ENCODE measurements at regions not wholly inside any gene's neighbourhood (a gene's known extent, or its start where the extent isn't known, plus 50 kb on each side); places are given as distances from the start of the nearest gene placed in this dataset.

GRCh38 chr9:26375448-26375847 is 517.2 kb downstream of the CAAP1 start:
- H3K4me1 ChIP-seq (ENCODE audit: control insufficient read depth, insufficient read depth, low read length) = no peaks in the 10 kb centered on the region
- H3K9me3 ChIP-seq (ENCODE audit: control insufficient read depth, insufficient read depth, low read depth, low read length) = no peaks in the 10 kb centered on the region
- no peak for TF ChIP-seq AEBP2 (tag by site-specific recombination; IDR thresholded peaks at IDR 0.05; ENCODE audit: borderline replicate concordance)
- TF ChIP-seq ZNF623 (tag by site-specific recombination; IDR thresholded peaks at IDR 0.05) = no peak
- TF ChIP-seq ZNF19 (tag by site-specific recombination; IDR thresholded peaks at IDR 0.05; ENCODE audit: low read depth) = no peak
- TF ChIP-seq HOXA7 (CRISPR knock-in tag; IDR thresholded peaks at IDR 0.05; ENCODE audit: borderline replicate concordance) = no peak
- no peak for TF ChIP-seq HIC1 (tag by site-specific recombination; IDR thresholded peaks at IDR 0.05)
- TF ChIP-seq ZNF292 (tag by site-specific recombination; IDR thresholded peaks at IDR 0.05; ENCODE audit: borderline replicate concordance, low read depth) = no peak
- TF ChIP-seq ZNF175 (tag by site-specific recombination; IDR thresholded peaks at IDR 0.05) = no peak
- no peak for TF ChIP-seq ZFHX2 (tag by site-specific recombination; conservative IDR thresholded peaks at IDR 0.05)
- TF ChIP-seq ZNF521 (tag by site-specific recombination; IDR thresholded peaks at IDR 0.05) = no peak
- TF ChIP-seq ZNF510 (tag by site-specific recombination; IDR thresholded peaks at IDR 0.05; ENCODE audit: insufficient replicate concordance) = no peak
- TF ChIP-seq ZNF768 (tag by site-specific recombination; IDR thresholded peaks at IDR 0.05) = no peak
- no peak for TF ChIP-seq ZNF184 (tag by site-specific recombination; IDR thresholded peaks at IDR 0.05)
- no peak for TF ChIP-seq ZNF37A (tag by site-specific recombination; IDR thresholded peaks at IDR 0.05)
- no peak for TF ChIP-seq ZNF654 (tag by site-specific recombination; IDR thresholded peaks at IDR 0.05; ENCODE audit: low read depth)
- no peak for TF ChIP-seq YY1 (tag by site-specific recombination; IDR thresholded peaks at IDR 0.05)
- no peak for TF ChIP-seq ZNF561 (tag by site-specific recombination; IDR thresholded peaks at IDR 0.05; ENCODE audit: borderline replicate concordance)
- no peak for TF ChIP-seq ZNF658 (tag by site-specific recombination; IDR thresholded peaks at IDR 0.05)
- no peak for TF ChIP-seq ZNF580 (tag by site-specific recombination; IDR thresholded peaks at IDR 0.05)
- no peaks in the 10 kb centered on the region for H3K36me3 ChIP-seq (ENCODE audit: control insufficient read depth in 2 of 2, insufficient read depth in 1 of 2, low read length in 2 of 2)
- no peak overlapping the region for H3K4me3 ChIP-seq (ENCODE audit: low read depth, low read length)
- ChIA-PET POLR2A (no interaction called here), CTCF (no interaction called here)
- H3K27ac ChIP-seq (ENCODE audit: extremely low read depth, low read depth, low read length) = no peak overlapping the region

GRCh38 chr9:26373616-26374015 is 519.0 kb downstream of the CAAP1 start:
- H3K36me3 ChIP-seq (ENCODE audit: control insufficient read depth in 2 of 2, insufficient read depth in 1 of 2, low read length in 2 of 2) = no peaks in the 10 kb centered on the region
- TF ChIP-seq ZBTB11 (tag by site-specific recombination; conservative IDR thresholded peaks at IDR 0.05; ENCODE audit: low read depth) (no peak), HOXD13 (CRISPR knock-in tag; IDR thresholded peaks at IDR 0.05; ENCODE audit: borderline replicate concordance) (no peak), KLF10 (tag by site-specific recombination; IDR thresholded peaks at IDR 0.05) (no peak), ZSCAN23 (tag by site-specific recombination; IDR thresholded peaks at IDR 0.05) (no peak), ZNF138 (tag by site-specific recombination; IDR thresholded peaks at IDR 0.05; ENCODE audit: borderline replicate concordance) (no peak), ZNF324 (tag by site-specific recombination; IDR thresholded peaks at IDR 0.05) (no peak), ZNF366 (tag by site-specific recombination; conservative IDR thresholded peaks at IDR 0.05) (no peak), ZNF132 (tag by site-specific recombination; IDR thresholded peaks at IDR 0.05; ENCODE audit: borderline replicate concordance) (no peak), ZEB2 (tag by site-specific recombination; IDR thresholded peaks at IDR 0.05) (no peak), ZNF514 (tag by site-specific recombination; IDR thresholded peaks at IDR 0.05) (no peak)
- no peaks in the 10 kb centered on the region for H3K9me3 ChIP-seq (ENCODE audit: control insufficient read depth, insufficient read depth, low read depth, low read length)
- H3K4me3 ChIP-seq (ENCODE audit: low read depth, low read length) = no peak overlapping the region
- no peak overlapping the region for H3K27ac ChIP-seq (ENCODE audit: extremely low read depth, low read depth, low read length)
- CTCF ChIA-PET = interaction anchor here (0.6 to 1.2 kb wide), 3 partner anchors 47 to 403 kb away, joined by 3 to 4 read pairs (median 3); no protein-coding TSS in a partner anchor
- POLR2A ChIA-PET = no interaction called here
- H3K4me1 ChIP-seq (ENCODE audit: control insufficient read depth, insufficient read depth, low read length) = no peaks in the 10 kb centered on the region

Data from HEK293 (cell line).